GM20000 (cell line): ENCODE measurements at regions not wholly inside any gene's neighbourhood (a gene's known extent, or its start where the extent isn't known, plus 50 kb on each side); places are given as distances from the start of the nearest gene placed in this dataset.
A peak's percentile ranks its signal among the peaks of the same experiment; 100 is the strongest.
"Not testable (repeated sequence)": the region's sequence is repeated elsewhere in the genome, so short reads cannot be mapped to it uniquely, and the experiment has no call there.

ENCODE experiments used
- DNase-seq: peaks from one replicate; pipeline ENCODE4 v3.0.0; 2012; ENCODE audit warnings: low spot score
- CTCF ChIP-seq: IDR thresholded peaks from 2 replicates; pipeline ENCODE4 v1.5.1; 2012; ENCODE audit warnings: mild to moderate bottlenecking, control low read depth; ENCODE audit errors: extremely low read depth, missing control alignments

GRCh38 chr17:68097161-68097805 lies 61.7 kb downstream of the KPNA2 start:
- DNase-seq, result no peak
- no peak for TF ChIP-seq CTCF

GRCh38 chr17:68099341-68099753 lies 63.8 kb downstream of the KPNA2 start:
- not testable (repeated sequence) for DNase-seq

- no peak for TF ChIP-seq CTCF
- no peak for DNase-seq
These were observed 64.6 kb downstream of the KPNA2 start for GRCh38 chr17:68100000-68100641.

GRCh38 chr17:68101075-68101986 lies 65.8 kb downstream of the KPNA2 start:
- no peak for TF ChIP-seq CTCF
- DNase-seq, result peak; percentile 91

GRCh38 chr17:68101987-68102314 lies 66.4 kb downstream of the KPNA2 start:
- no peak for TF ChIP-seq CTCF
- DNase-seq, result no peak

DNA sequence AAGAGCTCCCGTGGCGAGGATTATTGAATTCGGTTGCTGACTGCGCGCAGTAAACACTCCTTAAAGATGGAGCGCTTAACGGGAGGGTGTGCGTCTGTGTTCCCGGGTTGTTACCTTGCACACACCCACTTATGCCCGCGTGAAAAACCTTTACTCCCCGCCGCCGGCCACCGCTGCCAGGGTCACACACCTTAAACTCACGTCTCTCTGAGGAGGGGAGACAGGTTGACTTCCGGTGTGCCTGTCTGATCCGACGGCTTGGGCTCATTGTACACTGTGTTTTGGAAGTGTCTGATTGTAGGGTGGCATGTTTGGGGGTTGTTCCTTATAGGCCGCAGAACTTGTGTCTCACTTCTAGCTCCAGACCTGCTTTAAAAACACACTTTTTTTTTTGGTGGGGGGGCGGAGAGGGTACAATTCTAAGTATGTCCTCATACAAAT lies 66.8 kb downstream of the KPNA2 start:
- DNase-seq, result peak; percentile 36
- TF ChIP-seq CTCF, result no peak

DNA sequence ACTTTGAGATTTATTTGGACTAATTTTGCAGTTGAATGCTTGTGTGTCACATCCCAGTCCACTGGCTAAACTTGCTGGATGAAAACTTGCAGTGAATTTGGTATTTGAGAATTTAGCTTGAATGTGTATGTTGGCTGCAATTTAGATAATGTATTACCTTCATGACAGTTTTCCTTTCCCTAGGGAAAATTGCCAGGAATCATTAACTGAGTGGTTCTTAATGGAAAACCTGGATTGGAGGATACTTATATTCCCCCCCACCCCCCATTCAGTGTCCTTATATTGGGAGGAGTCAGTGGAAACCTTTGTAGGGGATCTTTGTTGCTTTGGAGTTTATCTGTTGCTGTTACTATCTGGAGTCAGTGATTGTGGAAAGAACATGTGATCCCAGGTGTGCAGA lies 67.6 kb downstream of the KPNA2 start:
- no peak for DNase-seq

More for the DNA sequence above, 67.6 kb downstream of the KPNA2 start:
- no peak for TF ChIP-seq CTCF
